ENCODE measurements at regions not wholly inside any gene's neighbourhood (a gene's known extent, or its start where the extent isn't known, plus 50 kb on each side); places are given as distances from the start of the nearest gene placed in this dataset.

DNA sequence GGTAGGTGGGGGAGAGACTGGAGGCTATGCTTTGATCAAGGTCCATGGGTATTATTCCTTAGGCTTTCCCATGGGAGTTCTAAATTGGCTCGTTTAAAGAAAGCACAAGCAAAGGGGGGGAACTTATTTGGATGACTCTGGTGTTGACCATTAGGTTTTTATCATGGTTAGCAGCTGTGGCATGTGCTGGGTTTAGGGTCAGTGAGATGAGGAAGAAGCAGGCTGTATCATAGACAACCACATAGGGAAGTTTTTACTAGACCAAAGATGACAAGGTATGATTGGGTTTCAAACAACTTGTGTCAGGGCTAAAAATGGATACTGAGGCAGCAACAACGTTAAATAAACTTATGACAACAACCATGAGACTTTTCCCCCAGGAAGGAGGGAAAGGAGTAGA, 97.7 kb downstream of the DNAAF6 start:
- H3K56ac ChIP-seq (replicated peaks; ENCODE audit: insufficient read length, low read depth, low read length): no peak overlapping the region
- H3K14ac ChIP-seq (ENCODE audit: insufficient read length): no peak overlapping the region
- DNase-seq (ENCODE audit: low read depth in 1 of 2, low spot score in 2 of 2) (no peak), FAIRE-seq (no peak)
- H3K79me2 ChIP-seq (ENCODE audit: control insufficient read depth in 1 of 2, insufficient read depth in 2 of 2, low read length in 2 of 2): no peaks in the 10 kb centered on the region
- H3K36me3 ChIP-seq (ENCODE audit: control insufficient read depth in 2 of 4, insufficient read depth in 4 of 4, low read length in 3 of 4): no peaks in the 10 kb centered on the region
- H4K5ac ChIP-seq (ENCODE audit: insufficient read length, low read depth, low read length): no peak overlapping the region
- no peak overlapping the region for H2AFZ ChIP-seq (ENCODE audit: low read length)
- H3K9me3 ChIP-seq (ENCODE audit: insufficient read depth in 2 of 2, low read depth in 1 of 2, low read length in 1 of 2): no peaks in the 10 kb centered on the region
- H3K4me1 ChIP-seq (replicated peaks in 1 of 4; ENCODE audit: control insufficient read depth in 3 of 4, insufficient read depth in 4 of 4, low read length in 3 of 4): no peaks in the 10 kb centered on the region
- H3K23me2 ChIP-seq (ENCODE audit: low read depth, low read length): no peaks in the 10 kb centered on the region
- no peaks in the 10 kb centered on the region for H3K79me1 ChIP-seq (ENCODE audit: low read depth, low read length)
- H3K23ac ChIP-seq (ENCODE audit: insufficient read length): no peak overlapping the region
- WGBS, 2 experiments (ENCODE audit: extremely low coverage in 1 of 2, insufficient coverage in 1 of 2, insufficient read length in 1 of 2, insufficient replicate concordance in 2 of 2, low coverage in 1 of 2, low lambda C conversion rate in 2 of 2, missing lambda C conversion rate in 1 of 2): 73% methylated on average over 2 of the region's 2 CpGs; no CpG with 5 or more reads in 1 of the 2 experiments
- H4K20me1 ChIP-seq (replicated peaks in 1 of 2; ENCODE audit: control insufficient read depth in 1 of 2, insufficient read depth in 2 of 2, low read length in 2 of 2): no peaks in the 10 kb centered on the region
- CTCF ChIA-PET (ENCODE audit: partially characterized antibody): no interaction called here
- H2AK5ac ChIP-seq (ENCODE audit: low read depth, low read length): no peak overlapping the region
- H2BK12ac ChIP-seq (ENCODE audit: low read depth, low read length): no peak overlapping the region
- no peak overlapping the region for H4K8ac ChIP-seq (ENCODE audit: extremely low read depth, insufficient read depth, low read length)
- no peak overlapping the region for H2BK20ac ChIP-seq (ENCODE audit: low read length)
- H3K18ac ChIP-seq (ENCODE audit: extremely low read depth, low read length): no peak overlapping the region
- H2BK15ac ChIP-seq (ENCODE audit: low read length): no peak overlapping the region
- H3K4ac ChIP-seq (replicated peaks; ENCODE audit: insufficient read length, low read depth, low read length): no peak overlapping the region
- H3K9ac ChIP-seq (replicated peaks in 1 of 4; ENCODE audit: extremely low read depth in 1 of 4, low read depth in 3 of 4, low read length in 3 of 4): no peak overlapping the region
- H3K4me2 ChIP-seq (ENCODE audit: insufficient read depth in 1 of 2, low read depth in 2 of 2, low read length in 2 of 2): no peak overlapping the region
- no peak overlapping the region for H3K4me3 ChIP-seq (ENCODE audit: extremely low read depth in 1 of 4, insufficient read depth in 2 of 4, low read depth in 3 of 4, low read length in 4 of 4)
- no peak overlapping the region for H2BK5ac ChIP-seq (ENCODE audit: low read depth, low read length)
- no peak overlapping the region for H4K91ac ChIP-seq (replicated peaks; ENCODE audit: insufficient read length, low read length)
- no peaks in the 10 kb centered on the region for H3K27me3 ChIP-seq (replicated peaks in 1 of 4; ENCODE audit: control insufficient read depth in 3 of 4, extremely low read depth in 1 of 4, insufficient read depth in 3 of 4, low read length in 3 of 4)
- H3K27ac ChIP-seq (ENCODE audit: low read depth, low read length): no peak overlapping the region
- TF ChIP-seq SIX5 (IDR thresholded peaks at IDR 0.05; ENCODE audit: low read depth, low read length) (no peak), RAD21 (IDR thresholded peaks at IDR 0.05 in 1 of 2, conservative IDR thresholded peaks at IDR 0.05 in 1 of 2; ENCODE audit: low read depth in 2 of 2, low read length in 2 of 2) (no peak), FOSL1 (IDR thresholded peaks at IDR 0.05; ENCODE audit: insufficient read depth, low read depth, low read length) (no peak), SIN3A (conservative IDR thresholded peaks at IDR 0.05 in 1 of 2, IDR thresholded peaks at IDR 0.05 in 1 of 2; ENCODE audit: low read depth in 1 of 2, low read length in 2 of 2) (no peak)
- H2BK120ac ChIP-seq (replicated peaks; ENCODE audit: low read depth, low read length): no peak overlapping the region
- POLR2A ChIA-PET (ENCODE audit: partially characterized antibody): no interaction called here

Data from H1 (cell line).